Adrenal gland (tissue), 9 donors: ENCODE measurements at regions not wholly inside any gene's neighbourhood (a gene's known extent, or its start where the extent isn't known, plus 50 kb on each side); places are given as distances from the start of the nearest gene placed in this dataset.

Source experiments
- DNase-seq, 7 donors: peaks; one replicate each; pipeline ENCODE4 v3.0.0-alpha.2; 2019 to 2020
- H3K27ac ChIP-seq, 5 donors: fragments of 200-600 bp; sonication (generic) in 4 of 5; 1 replicate in 3 of 5; 2 replicates in 2 of 5; pipeline versions ENCODE4 v1.5.1 to v1.8.0; 2016 to 2020; ENCODE audit warnings: mild to moderate bottlenecking in 1 of 5
- H3K27me3 ChIP-seq: fragments of 200-600 bp; 2 replicates; pipeline ENCODE4 v1.8.0; 2021
- H3K36me3 ChIP-seq, 2 donors: fragments of 200-600 bp; replicated peaks in 1 of 2; 1 replicate in 1 of 2; 2 replicates in 1 of 2; pipeline versions ENCODE4 v1.5.1 to v1.8.0; 2018 to 2022
- H3K4me1 ChIP-seq, 2 donors: fragments of 200-600 bp; replicated peaks in 1 of 2; 1 replicate in 1 of 2; 2 replicates in 1 of 2; pipeline versions ENCODE4 v1.5.1 to v1.8.0; 2018 to 2021
- H3K4me3 ChIP-seq, 4 donors: fragments of 200-600 bp; sonication (generic) in 3 of 4; one replicate each; pipeline ENCODE4 v1.5.1; 2016 to 2018
- H3K9me3 ChIP-seq, 3 donors: fragments of 200-600 bp; sonication (generic) in 1 of 3; replicated peaks in 1 of 3; 1 replicate in 2 of 3; 2 replicates in 1 of 3; pipeline versions ENCODE4 v1.5.1 to v1.8.0; 2016 to 2021
- POLR2A ChIP-seq, 2 donors: fragments of 450-650 bp; IDR thresholded peaks; one replicate each; pipeline ENCODE4 v1.6.1; 2017; ENCODE audit warnings: antibody characterized with exemption in 2 of 2, mild to moderate bottlenecking in 2 of 2, moderate library complexity in 1 of 2
- WGBS, 4 donors: extraction: QIAGEN DNeasy Blood & Tissue Kit in 2 of 4; methylation state at CpG; one replicate each; pipeline versions ENCODE4 v1.1.5 to v1.1.7; 2013 to 2017; 5-methylcytosine and 5-hydroxymethylcytosine counted together
- intact Hi-C, 2 donors: fragments of 100-400 bp; cut with DNase I; formaldehyde crosslinking; loops; one replicate each; pipeline versions ENCODE4 v1.14.1 to v1.15.0; 2022 to 2023
- TF ChIP-seq, protein P1 (sequence below), 6 experiments: fragments of 450-650 bp in 4 of 6; fragments of 200-600 bp in 2 of 6; sonication (generic) in 1 of 6; IDR thresholded peaks; 1 replicate in 5 of 6; 2 replicates in 1 of 6; pipeline versions ENCODE4 v1.5.1 to v1.8.0; 2016 to 2021; ENCODE audit warnings: antibody characterized with exemption in 6 of 6, mild to moderate bottlenecking in 2 of 6, moderate library complexity in 1 of 6
- donor health status: healthy with polysubstance abuse.
- donor health status: Bipolar disorder and iron deficiency.
- donor health status: DM: yes; HTN: yes; CAD: no.
- donor health status: DM: no; HTN: no; CAD: no.
- donor health status: DM: no; HTN: no; CAD: no.

DNA sequence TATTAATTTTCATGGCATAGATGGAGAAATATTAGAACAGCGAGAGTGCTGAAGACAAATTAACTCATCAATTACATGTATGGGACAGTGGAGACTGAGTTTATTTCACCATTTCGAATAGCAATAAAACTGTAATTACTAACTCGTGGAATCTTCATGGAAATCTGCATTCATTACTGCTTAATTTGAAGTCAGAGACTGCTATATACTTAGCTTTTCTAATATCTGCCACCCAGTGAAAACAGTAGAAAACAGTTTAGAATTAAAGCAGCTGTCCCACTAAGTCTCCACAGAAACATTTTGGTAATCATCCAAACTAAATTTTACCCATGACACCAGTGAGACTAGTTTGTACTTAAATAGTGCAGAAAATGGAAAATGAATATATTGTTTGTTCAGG is 56.8 kb downstream of the IZUMO3 start:
- no peak for TF ChIP-seq POLR2A (IDR thresholded peaks at IDR 0.05)
- TF ChIP-seq, protein P1, sequence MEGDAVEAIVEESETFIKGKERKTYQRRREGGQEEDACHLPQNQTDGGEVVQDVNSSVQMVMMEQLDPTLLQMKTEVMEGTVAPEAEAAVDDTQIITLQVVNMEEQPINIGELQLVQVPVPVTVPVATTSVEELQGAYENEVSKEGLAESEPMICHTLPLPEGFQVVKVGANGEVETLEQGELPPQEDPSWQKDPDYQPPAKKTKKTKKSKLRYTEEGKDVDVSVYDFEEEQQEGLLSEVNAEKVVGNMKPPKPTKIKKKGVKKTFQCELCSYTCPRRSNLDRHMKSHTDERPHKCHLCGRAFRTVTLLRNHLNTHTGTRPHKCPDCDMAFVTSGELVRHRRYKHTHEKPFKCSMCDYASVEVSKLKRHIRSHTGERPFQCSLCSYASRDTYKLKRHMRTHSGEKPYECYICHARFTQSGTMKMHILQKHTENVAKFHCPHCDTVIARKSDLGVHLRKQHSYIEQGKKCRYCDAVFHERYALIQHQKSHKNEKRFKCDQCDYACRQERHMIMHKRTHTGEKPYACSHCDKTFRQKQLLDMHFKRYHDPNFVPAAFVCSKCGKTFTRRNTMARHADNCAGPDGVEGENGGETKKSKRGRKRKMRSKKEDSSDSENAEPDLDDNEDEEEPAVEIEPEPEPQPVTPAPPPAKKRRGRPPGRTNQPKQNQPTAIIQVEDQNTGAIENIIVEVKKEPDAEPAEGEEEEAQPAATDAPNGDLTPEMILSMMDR (IDR thresholded peaks at IDR 0.05) = no peak
- intact Hi-C loops = no loop called here
- no peak for DNase-seq
- no peaks in the 10 kb centered on the region for H3K27me3 ChIP-seq
- no peak overlapping the region for H3K27ac ChIP-seq
- no peaks in the 10 kb centered on the region for H3K9me3 ChIP-seq
- H3K4me1 ChIP-seq = no peaks in the 10 kb centered on the region
- no peak overlapping the region for H3K4me3 ChIP-seq
- 49 to 62% (median 60%) methylated on average over 3 of the region's 3 CpGs for WGBS, 4 donors
- no peaks in the 10 kb centered on the region for H3K36me3 ChIP-seq

DNA sequence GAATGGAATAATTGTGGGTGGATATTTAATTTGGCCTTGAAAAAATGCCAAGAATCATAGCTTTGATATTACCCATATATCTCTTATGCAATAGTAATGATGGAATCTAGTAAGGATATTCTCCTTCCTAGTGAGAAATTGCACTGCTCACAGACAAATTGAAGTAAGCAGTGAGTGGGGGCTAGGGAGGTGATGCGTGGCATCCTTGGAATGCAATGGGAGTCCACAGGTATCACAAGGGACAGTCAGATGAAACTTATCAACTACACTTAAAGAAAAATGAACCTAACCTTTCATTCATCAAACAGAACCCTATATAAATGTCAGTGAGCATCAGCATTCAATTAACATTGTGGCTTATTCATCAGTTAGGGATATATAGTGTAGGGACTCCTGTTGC is 57.8 kb downstream of the IZUMO3 start:
- no peak for DNase-seq
- H3K36me3 ChIP-seq = no peaks in the 10 kb centered on the region
- no peak overlapping the region for H3K4me3 ChIP-seq
- intact Hi-C loops = no loop called here
- H3K27ac ChIP-seq = no peak overlapping the region
- no peaks in the 10 kb centered on the region for H3K9me3 ChIP-seq
- H3K4me1 ChIP-seq = no peaks in the 10 kb centered on the region
- 62 to 77% (median 72%) methylated on average over 1 of the region's 1 CpG for WGBS, 4 donors
- TF ChIP-seq, protein P1 (IDR thresholded peaks at IDR 0.05) = no peak
- TF ChIP-seq POLR2A (IDR thresholded peaks at IDR 0.05) = no peak
- no peaks in the 10 kb centered on the region for H3K27me3 ChIP-seq

DNA sequence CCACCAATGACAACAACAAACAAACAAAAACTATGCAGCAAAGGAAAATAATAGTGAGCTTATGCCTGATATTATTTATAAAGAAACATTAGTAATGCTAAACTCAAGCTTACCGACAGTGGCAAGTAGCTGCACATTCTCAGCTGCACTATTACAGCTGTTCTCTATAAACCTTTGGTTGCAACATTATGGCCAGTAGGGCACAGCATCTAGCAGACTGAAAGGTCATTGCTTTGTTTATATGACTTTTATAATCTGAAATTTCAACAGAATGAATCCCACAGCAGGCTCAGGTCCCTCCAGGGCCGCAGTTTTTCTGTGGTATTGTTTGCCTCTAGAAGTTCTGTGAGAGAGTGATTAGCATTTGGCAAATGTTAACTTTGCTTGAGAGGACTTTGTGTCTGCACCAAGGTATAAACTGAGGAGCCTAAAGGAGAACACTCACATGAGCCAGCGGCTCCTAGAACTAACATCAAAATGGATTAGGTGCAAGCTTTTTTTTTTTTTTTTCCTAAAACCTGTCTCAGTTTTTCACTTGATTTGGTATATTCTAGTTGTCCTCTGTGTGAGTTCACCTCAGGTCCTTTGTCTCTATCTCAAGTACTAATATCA is 58.3 kb downstream of the IZUMO3 start:
- H3K27ac ChIP-seq = no peak overlapping the region
- DNase-seq = no peak
- H3K9me3 ChIP-seq = no peaks in the 10 kb centered on the region
- TF ChIP-seq POLR2A (IDR thresholded peaks at IDR 0.05) = no peak
- TF ChIP-seq, protein P1 (IDR thresholded peaks at IDR 0.05) = no peak
- 53 to 64% (median 61%) methylated on average over 3 of the region's 3 CpGs for WGBS, 4 donors
- H3K27me3 ChIP-seq = no peaks in the 10 kb centered on the region
- H3K4me3 ChIP-seq = no peak overlapping the region
- intact Hi-C loops = no loop called here
- H3K4me1 ChIP-seq = no peaks in the 10 kb centered on the region
- no peaks in the 10 kb centered on the region for H3K36me3 ChIP-seq

DNA sequence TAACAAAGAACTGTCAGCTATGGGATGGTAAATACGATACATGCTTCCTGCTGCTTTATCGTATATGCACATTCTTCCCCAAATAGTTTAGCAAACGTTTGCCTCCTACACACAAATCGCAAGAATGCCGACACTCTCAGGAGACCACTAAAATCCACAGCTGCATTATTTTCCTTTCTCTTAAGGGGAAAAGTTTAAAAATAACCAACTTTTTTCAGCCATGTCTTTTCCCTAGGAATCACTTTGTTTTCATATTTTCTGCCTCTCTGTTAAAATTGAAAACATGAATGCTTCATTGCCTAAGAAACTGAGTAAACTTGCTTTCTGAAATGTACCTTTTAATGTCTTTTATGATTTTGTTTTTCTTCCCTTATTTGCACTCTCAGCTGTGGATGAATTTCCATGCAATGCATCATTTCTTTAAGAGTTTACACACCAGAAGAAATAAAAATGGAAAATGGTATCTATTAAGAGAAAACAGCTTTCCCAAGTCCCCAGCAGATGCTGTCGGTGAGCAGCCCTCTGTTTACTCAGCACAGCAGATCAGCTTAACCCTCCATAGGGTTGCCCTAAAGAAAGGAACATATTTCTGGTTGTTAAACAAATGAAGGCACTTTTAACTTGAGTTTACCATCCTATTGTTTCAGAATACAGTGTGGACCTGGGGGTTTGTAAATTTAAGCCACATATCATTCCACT is 66.2 kb downstream of the IZUMO3 start:
- Histone ChIP-seq H3K27ac (no peak overlapping the region), H3K4me3 (no peak overlapping the region), H3K36me3 (no peaks in the 10 kb centered on the region), H3K9me3 (no peaks in the 10 kb centered on the region), H3K27me3 (no peaks in the 10 kb centered on the region), H3K4me1 (no peaks in the 10 kb centered on the region)
- no peak for TF ChIP-seq POLR2A (IDR thresholded peaks at IDR 0.05)
- TF ChIP-seq, protein P1 (IDR thresholded peaks at IDR 0.05) = no peak
- 6 to 10% (median 10%) methylated on average over 6 of the region's 6 CpGs for WGBS, 4 donors
- no peak for DNase-seq
- intact Hi-C loops = no loop called here
